ENCODE measurements at regions not wholly inside any gene's neighbourhood (a gene's known extent, or its start where the extent isn't known, plus 50 kb on each side); places are given as distances from the start of the nearest gene placed in this dataset.

GRCh38 chr6:19535351-19535750 is 301.8 kb upstream of the ID4 start:
- no peak for TF ChIP-seq FOXM1 (IDR thresholded peaks at IDR 0.05; ENCODE audit: borderline replicate concordance, low read depth)
- no peak for TF ChIP-seq RAD21 (IDR thresholded peaks at IDR 0.05; ENCODE audit: low read depth)
- TF ChIP-seq CREB1 (IDR thresholded peaks at IDR 0.05; ENCODE audit: low read depth): no peak
- TF ChIP-seq, protein P1, sequence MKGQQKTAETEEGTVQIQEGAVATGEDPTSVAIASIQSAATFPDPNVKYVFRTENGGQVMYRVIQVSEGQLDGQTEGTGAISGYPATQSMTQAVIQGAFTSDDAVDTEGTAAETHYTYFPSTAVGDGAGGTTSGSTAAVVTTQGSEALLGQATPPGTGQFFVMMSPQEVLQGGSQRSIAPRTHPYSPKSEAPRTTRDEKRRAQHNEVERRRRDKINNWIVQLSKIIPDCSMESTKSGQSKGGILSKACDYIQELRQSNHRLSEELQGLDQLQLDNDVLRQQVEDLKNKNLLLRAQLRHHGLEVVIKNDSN (IDR thresholded peaks at IDR 0.05): no peak
- no peak for TF ChIP-seq REST (IDR thresholded peaks at IDR 0.05; ENCODE audit: low read depth)
- no peak for TF ChIP-seq EP300 (IDR thresholded peaks at IDR 0.05; ENCODE audit: borderline replicate concordance)
- no peak for TF ChIP-seq TAF1 (IDR thresholded peaks at IDR 0.05; ENCODE audit: low read depth)
- no peak for TF ChIP-seq YY1 (IDR thresholded peaks at IDR 0.05; ENCODE audit: low read depth)
- TF ChIP-seq NFIC (IDR thresholded peaks at IDR 0.05): no peak
- no peak for TF ChIP-seq TCF12 (IDR thresholded peaks at IDR 0.05; ENCODE audit: low read depth)
- no peak for TF ChIP-seq EGR1 (IDR thresholded peaks at IDR 0.05)
- TF ChIP-seq ZBTB7A (IDR thresholded peaks at IDR 0.05; ENCODE audit: low read depth): no peak
- TF ChIP-seq CEBPB (IDR thresholded peaks at IDR 0.05): no peak

GRCh38 chr6:19536838-19537237 is 300.3 kb upstream of the ID4 start:
- TF ChIP-seq TEAD4 (IDR thresholded peaks at IDR 0.05): no peak
- TF ChIP-seq TCF12 (IDR thresholded peaks at IDR 0.05; ENCODE audit: low read depth): no peak
- TF ChIP-seq TAF1 (IDR thresholded peaks at IDR 0.05; ENCODE audit: low read depth): no peak
- TF ChIP-seq, protein P1 (IDR thresholded peaks at IDR 0.05): no peak
- no peak for TF ChIP-seq MAX (IDR thresholded peaks at IDR 0.05)
- TF ChIP-seq EGR1 (IDR thresholded peaks at IDR 0.05): no peak
- no peak for TF ChIP-seq ZBTB7A (IDR thresholded peaks at IDR 0.05; ENCODE audit: low read depth)
- no peak for TF ChIP-seq EP300 (IDR thresholded peaks at IDR 0.05; ENCODE audit: borderline replicate concordance)
- TF ChIP-seq CEBPB (IDR thresholded peaks at IDR 0.05): no peak
- TF ChIP-seq REST (IDR thresholded peaks at IDR 0.05; ENCODE audit: low read depth): no peak

DNA sequence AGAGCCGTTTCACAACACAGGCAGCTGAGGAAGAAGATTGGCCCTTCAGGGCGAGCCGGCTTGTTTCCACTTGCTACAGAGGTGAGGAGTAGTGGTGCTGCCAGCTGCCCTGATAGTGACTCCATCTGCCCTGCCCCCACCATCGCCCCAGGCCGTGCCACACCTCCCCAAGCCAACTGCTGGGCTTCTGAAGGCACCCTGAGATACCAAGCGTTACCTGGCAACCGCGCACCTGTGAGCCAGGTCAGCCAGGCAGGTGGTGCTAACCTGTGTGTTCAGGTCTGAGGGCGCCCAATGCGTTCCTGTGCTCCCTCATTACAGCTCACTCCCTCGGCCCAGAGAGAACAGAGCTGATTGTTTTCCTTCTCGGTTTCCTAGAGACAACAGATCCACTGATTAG is 299.1 kb upstream of the ID4 start:
- TF ChIP-seq CREB1 (IDR thresholded peaks at IDR 0.05; ENCODE audit: low read depth) (no peak), TAF1 (IDR thresholded peaks at IDR 0.05; ENCODE audit: low read depth) (no peak), CEBPB (IDR thresholded peaks at IDR 0.05) (no peak), MAX (IDR thresholded peaks at IDR 0.05) (no peak), TEAD4 (IDR thresholded peaks at IDR 0.05) (no peak), REST (IDR thresholded peaks at IDR 0.05; ENCODE audit: low read depth) (no peak), YY1 (IDR thresholded peaks at IDR 0.05; ENCODE audit: low read depth) (no peak), NFIC (IDR thresholded peaks at IDR 0.05) (no peak), TCF12 (IDR thresholded peaks at IDR 0.05; ENCODE audit: low read depth) (no peak), EGR1 (IDR thresholded peaks at IDR 0.05) (no peak), RAD21 (IDR thresholded peaks at IDR 0.05; ENCODE audit: low read depth) (no peak), EP300 (IDR thresholded peaks at IDR 0.05; ENCODE audit: borderline replicate concordance) (no peak), ZBTB7A (IDR thresholded peaks at IDR 0.05; ENCODE audit: low read depth) (no peak)
- TF ChIP-seq, protein P1 (IDR thresholded peaks at IDR 0.05): no peak

DNA sequence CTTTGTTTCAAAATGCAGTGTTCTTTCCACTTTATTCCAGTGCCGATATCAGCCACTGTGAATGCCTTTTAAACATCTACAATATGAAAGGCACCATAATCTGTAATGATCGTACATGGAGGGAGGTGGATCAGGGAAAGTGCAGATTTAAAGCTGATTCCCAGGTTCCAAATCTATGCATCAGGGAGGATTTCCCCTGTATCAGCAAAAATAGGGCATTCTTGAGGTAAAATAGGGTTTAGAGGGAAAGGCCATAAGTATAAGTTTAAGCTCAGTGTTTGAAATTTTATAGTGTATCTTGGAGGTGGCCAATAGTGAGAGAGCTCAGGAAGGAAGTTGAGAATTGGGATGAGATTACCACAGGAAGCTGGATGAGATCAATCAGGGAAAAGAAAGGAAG is 289.7 kb upstream of the ID4 start:
- TF ChIP-seq, protein P1 (IDR thresholded peaks at IDR 0.05): no peak
- TF ChIP-seq MAX (IDR thresholded peaks at IDR 0.05): no peak
- TF ChIP-seq CEBPB (IDR thresholded peaks at IDR 0.05): no peak
- no peak for TF ChIP-seq ZBTB7A (IDR thresholded peaks at IDR 0.05; ENCODE audit: low read depth)
- TF ChIP-seq CREB1 (IDR thresholded peaks at IDR 0.05; ENCODE audit: low read depth): no peak
- TF ChIP-seq REST (IDR thresholded peaks at IDR 0.05; ENCODE audit: low read depth): no peak
